ENCODE measurements at regions not wholly inside any gene's neighbourhood (a gene's known extent, or its start where the extent isn't known, plus 50 kb on each side); places are given as distances from the start of the nearest gene placed in this dataset.

DNA sequence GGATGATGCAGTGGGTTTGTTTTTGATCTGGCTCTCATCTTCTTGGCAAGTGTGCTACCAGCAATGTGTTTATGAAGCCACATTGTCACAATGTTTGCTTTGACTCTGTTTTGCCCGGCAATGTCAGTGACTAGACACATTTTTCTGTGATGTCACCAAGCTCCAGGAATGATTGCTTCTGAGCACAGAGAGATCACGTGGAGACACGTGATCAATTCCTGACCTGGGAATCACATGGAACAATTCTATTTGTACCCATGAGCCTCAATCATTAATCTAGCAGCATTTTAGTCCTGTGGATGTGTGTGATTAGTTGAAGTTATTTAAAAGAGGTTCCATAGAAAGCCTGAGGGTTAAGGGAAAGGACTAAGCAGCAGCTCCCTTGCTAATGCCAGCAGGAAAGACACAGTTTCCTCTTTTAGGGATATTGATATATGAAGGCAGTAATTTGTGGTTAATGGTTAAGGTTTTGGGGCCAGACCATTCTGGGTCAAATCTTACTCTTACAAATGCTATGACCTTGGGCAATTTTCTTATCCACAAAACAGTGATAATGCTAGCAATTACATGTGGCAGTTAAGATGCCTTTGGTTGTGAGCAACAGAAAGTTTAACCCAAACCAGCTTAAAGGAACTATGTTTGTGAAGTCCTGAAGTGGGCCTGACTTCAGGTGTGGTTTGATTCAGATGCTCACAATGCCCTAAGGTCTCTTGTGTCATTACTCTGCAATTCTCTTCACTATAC, 59.0 kb downstream of the FASLG start:
- no peak for DNase-seq (ENCODE audit: low read depth)
- H3K4me3 ChIP-seq (ENCODE audit: low read depth, low read length) = no peak overlapping the region
- TF ChIP-seq, protein P1, sequence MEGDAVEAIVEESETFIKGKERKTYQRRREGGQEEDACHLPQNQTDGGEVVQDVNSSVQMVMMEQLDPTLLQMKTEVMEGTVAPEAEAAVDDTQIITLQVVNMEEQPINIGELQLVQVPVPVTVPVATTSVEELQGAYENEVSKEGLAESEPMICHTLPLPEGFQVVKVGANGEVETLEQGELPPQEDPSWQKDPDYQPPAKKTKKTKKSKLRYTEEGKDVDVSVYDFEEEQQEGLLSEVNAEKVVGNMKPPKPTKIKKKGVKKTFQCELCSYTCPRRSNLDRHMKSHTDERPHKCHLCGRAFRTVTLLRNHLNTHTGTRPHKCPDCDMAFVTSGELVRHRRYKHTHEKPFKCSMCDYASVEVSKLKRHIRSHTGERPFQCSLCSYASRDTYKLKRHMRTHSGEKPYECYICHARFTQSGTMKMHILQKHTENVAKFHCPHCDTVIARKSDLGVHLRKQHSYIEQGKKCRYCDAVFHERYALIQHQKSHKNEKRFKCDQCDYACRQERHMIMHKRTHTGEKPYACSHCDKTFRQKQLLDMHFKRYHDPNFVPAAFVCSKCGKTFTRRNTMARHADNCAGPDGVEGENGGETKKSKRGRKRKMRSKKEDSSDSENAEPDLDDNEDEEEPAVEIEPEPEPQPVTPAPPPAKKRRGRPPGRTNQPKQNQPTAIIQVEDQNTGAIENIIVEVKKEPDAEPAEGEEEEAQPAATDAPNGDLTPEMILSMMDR (IDR thresholded peaks at IDR 0.05; ENCODE audit: low read depth, low read length, missing control alignments) = no peak
- in situ Hi-C loops (cut with HindIII; ENCODE audit: low sequenced_read_pairs) = loop anchor here (10.0 kb wide), 1 partner anchor 273 kb away; the partner anchor contains the start of gene PIGC

DNA sequence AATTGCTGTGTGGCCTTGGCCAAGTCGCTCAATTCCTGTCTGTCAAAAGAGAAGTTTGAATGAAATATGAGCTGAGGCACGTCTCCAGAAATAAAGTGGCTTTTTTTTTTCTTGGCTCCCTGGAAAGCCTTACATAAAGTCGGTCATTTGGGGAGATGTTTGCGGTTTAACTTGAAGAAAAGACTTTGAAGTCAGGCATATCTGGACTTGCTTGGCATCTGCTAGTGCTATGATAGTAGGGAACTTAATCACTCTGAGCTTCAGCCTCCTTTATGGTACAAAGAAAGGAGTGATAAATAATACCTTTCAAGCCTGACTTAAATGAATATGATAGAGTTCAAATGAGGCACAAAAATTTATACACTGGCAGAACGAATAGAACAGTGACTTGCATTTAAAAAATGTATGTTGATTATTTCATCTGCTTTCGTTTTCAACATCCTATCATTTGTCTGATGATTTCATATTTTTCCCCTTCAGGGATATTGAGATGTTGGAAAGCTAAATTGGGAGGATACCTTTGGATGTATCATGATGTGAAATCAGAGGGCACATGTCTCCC, 60.2 kb downstream of the FASLG start:
- TF ChIP-seq, protein P1 (IDR thresholded peaks at IDR 0.05; ENCODE audit: low read depth, low read length, missing control alignments) = no peak
- in situ Hi-C loops (cut with HindIII; ENCODE audit: low sequenced_read_pairs) = loop anchor here (10.0 kb wide), 1 partner anchor 274 kb away; the partner anchor contains the start of gene PIGC
- DNase-seq (ENCODE audit: low read depth) = peak; percentile 41
- no peak overlapping the region for H3K4me3 ChIP-seq (ENCODE audit: low read depth, low read length)

DNA sequence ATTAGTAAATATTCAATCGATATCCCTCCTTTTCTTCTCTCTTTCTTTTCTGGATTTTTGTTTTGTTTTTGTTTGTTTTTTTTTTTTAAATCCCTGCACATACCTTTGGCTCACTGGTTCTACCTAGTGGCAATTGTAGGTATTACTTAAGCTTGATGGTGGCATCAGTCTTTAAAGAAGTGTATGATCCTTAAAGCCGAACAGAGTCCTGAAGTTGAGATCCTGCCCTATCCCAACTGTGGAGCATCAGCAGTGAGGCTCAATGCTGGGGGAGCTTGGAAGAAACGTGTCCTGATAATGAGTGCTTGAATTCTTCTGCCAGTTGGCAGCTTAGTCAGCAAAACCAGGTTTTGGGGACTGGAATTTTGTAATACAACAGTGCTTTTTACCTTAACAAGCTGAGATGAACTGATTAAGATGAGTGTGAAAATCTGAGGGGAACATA, 60.8 kb downstream of the FASLG start:
- peak; percentile 37 for DNase-seq (ENCODE audit: low read depth)
- in situ Hi-C loops (cut with HindIII; ENCODE audit: low sequenced_read_pairs) = loop anchor here (10.0 kb wide), 2 partner anchors 45 to 275 kb away; partner anchors contain the start of gene PIGC
- TF ChIP-seq, protein P1 (IDR thresholded peaks at IDR 0.05; ENCODE audit: low read depth, low read length, missing control alignments) = peak; percentile 69
- H3K4me3 ChIP-seq (ENCODE audit: low read depth, low read length) = no peak overlapping the region

DNA sequence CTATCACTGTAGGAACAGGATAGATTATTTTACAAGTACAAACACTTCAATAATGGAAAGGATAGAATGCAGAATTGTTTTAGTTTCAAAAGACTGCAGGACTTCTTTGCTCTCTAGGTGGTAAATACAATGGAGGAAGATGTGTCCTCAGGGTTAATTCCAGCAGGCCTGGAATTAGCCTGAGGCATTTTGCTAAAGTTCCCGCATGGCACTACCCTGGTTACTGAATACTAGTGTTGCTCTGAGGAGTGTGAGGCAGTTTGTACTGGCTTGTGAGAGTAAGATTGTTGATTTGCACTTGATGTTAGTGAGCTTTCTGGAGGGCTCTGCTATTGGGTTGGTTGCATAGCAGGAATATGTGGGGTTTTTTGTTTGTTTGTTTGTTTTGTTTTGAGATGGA, 61.4 kb downstream of the FASLG start:
- in situ Hi-C loops (cut with HindIII; ENCODE audit: low sequenced_read_pairs) = loop anchor here (10.0 kb wide), 1 partner anchor 46 kb away; no protein-coding TSS in a partner anchor
- TF ChIP-seq, protein P1 (IDR thresholded peaks at IDR 0.05; ENCODE audit: low read depth, low read length, missing control alignments) = no peak
- no peak overlapping the region for H3K4me3 ChIP-seq (ENCODE audit: low read depth, low read length)
- DNase-seq (ENCODE audit: low read depth) = no peak

DNA sequence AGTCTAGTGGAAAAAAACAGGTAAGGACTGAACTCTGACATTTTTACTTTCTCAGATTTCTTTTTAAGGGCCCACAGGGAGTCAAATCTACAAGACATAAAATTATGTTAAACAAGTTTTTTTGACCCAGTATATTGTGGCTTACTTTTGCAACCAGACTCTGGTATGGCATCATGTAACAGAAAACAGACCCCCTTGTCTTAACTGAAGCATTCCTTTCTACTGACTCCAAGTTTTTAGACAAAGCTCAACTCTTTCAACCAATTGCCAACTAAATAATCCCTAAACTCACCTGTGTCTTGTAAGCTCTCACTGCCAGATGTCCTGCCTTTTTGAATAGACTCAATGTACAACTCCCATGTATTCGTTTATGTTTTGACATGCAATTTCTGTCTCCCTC, 64.3 kb downstream of the FASLG start:
- no peak for DNase-seq (ENCODE audit: low read depth)
- no peak overlapping the region for H3K4me3 ChIP-seq (ENCODE audit: low read depth, low read length)
- TF ChIP-seq, protein P1 (IDR thresholded peaks at IDR 0.05; ENCODE audit: low read depth, low read length, missing control alignments) = no peak
- in situ Hi-C loops (cut with HindIII; ENCODE audit: low sequenced_read_pairs) = loop anchor here (10.0 kb wide), 1 partner anchor 48 kb away; no protein-coding TSS in a partner anchor

DNA sequence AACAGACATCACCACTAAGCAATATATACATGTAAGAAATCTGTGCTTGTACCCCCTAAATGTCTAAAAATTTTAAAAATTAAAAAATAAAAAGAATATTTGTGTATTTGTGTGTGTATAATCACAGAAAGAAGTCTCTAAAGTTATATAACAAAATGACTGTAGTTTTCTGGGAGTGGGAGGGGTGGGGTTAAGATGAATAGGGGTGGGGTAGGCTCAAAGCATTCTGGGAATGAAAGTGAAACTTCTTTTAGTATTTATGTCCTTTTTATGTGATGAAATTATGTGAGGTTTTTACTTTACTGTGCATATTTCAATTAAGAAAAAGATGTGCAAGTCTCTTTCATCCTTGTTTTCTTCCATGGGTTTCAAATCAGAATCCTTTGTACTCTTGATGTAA, 65.3 kb downstream of the FASLG start:
- no peak for DNase-seq (ENCODE audit: low read depth)
- TF ChIP-seq, protein P1 (IDR thresholded peaks at IDR 0.05; ENCODE audit: low read depth, low read length, missing control alignments) = no peak
- H3K4me3 ChIP-seq (ENCODE audit: low read depth, low read length) = no peak overlapping the region
- in situ Hi-C loops (cut with HindIII; ENCODE audit: low sequenced_read_pairs) = loop anchor here (10.0 kb wide), 1 partner anchor 49 kb away; no protein-coding TSS in a partner anchor
